ENCODE measurements at regions not wholly inside any gene's neighbourhood (a gene's known extent, or its start where the extent isn't known, plus 50 kb on each side); places are given as distances from the start of the nearest gene placed in this dataset.

GRCh38 chr5:101647861-101648260 is 648.2 kb downstream of the SLCO4C1 start:
- no peak for TF ChIP-seq SP2 (IDR thresholded peaks at IDR 0.05; ENCODE audit: extremely low read depth, low read depth, low read length, poor library complexity, severe bottlenecking)
- no peak for TF ChIP-seq EHMT2 (IDR thresholded peaks at IDR 0.05)
- no peak for TF ChIP-seq CBX5 (IDR thresholded peaks at IDR 0.05; ENCODE audit: borderline replicate concordance, low read depth)
- no peak for TF ChIP-seq ZBTB7A (IDR thresholded peaks at IDR 0.05; ENCODE audit: borderline replicate concordance, control insufficient read depth, low read depth, low read length)
- no peak for TF ChIP-seq EP300 (IDR thresholded peaks at IDR 0.05; ENCODE audit: low read length)
- no peak for TF ChIP-seq NBN (IDR thresholded peaks at IDR 0.05; ENCODE audit: low read depth)

All from K562 (cell line).